GM19455 (cell line): ENCODE measurements at regions not wholly inside any gene's neighbourhood (a gene's known extent, or its start where the extent isn't known, plus 50 kb on each side); places are given as distances from the start of the nearest gene placed in this dataset.

Experiments used
- ATAC-seq: cut with Tn5 transposase; IDR thresholded peaks from one replicate; pipeline ENCODE4 v1.9.1; 2021; ENCODE audit not compliant: unreplicated experiment

- ATAC-seq: no peak
Measured at GRCh38 chr12:17695495-17695894, 394.5 kb downstream of the RERGL start.

GRCh38 chr12:17691369-17691768, 398.6 kb downstream of the RERGL start:
- ATAC-seq: no peak

- ATAC-seq: no peak
Measured at GRCh38 chr12:17680220-17680619, 409.8 kb downstream of the RERGL start.

GRCh38 chr12:17666641-17667324, 423.2 kb downstream of the RERGL start:
- ATAC-seq: no peak

- no peak for ATAC-seq
Measured at GRCh38 chr12:17665839-17666238, 424.2 kb downstream of the RERGL start.

GRCh38 chr12:17661250-17661649, 428.7 kb downstream of the RERGL start:
- ATAC-seq: no peak

- no peak for ATAC-seq
Measured at GRCh38 chr12:17652436-17652835, 437.6 kb downstream of the RERGL start.

- no peak for ATAC-seq
Measured at GRCh38 chr12:17642340-17642650, 447.7 kb downstream of the RERGL start.

- ATAC-seq: no peak
Measured at GRCh38 chr12:17640615-17641014, 449.4 kb downstream of the RERGL start.

GRCh38 chr12:17618831-17619230, 471.2 kb downstream of the RERGL start:
- no peak for ATAC-seq

- ATAC-seq: no peak
Measured at GRCh38 chr12:17609701-17610100, 480.3 kb downstream of the RERGL start.

GRCh38 chr12:17609153-17609552, 480.8 kb downstream of the RERGL start:
- ATAC-seq: no peak

GRCh38 chr12:17595111-17595510, 494.9 kb downstream of the RERGL start:
- ATAC-seq: no peak

GRCh38 chr12:17593715-17594406, 496.1 kb downstream of the RERGL start:
- no peak for ATAC-seq

GRCh38 chr12:17592472-17592871, 497.5 kb downstream of the RERGL start:
- ATAC-seq: no peak

- no peak for ATAC-seq
Measured at GRCh38 chr12:17591005-17591681, 498.9 kb downstream of the RERGL start.

- no peak for ATAC-seq
Measured at GRCh38 chr12:17588968-17589367, 501.0 kb downstream of the RERGL start.

GRCh38 chr12:17579205-17580026, 510.6 kb downstream of the RERGL start:
- no peak for ATAC-seq

GRCh38 chr12:17577405-17577804, 512.6 kb downstream of the RERGL start:
- ATAC-seq: no peak

- ATAC-seq: no peak
Measured at GRCh38 chr12:17572250-17572649, 517.7 kb downstream of the RERGL start.

- ATAC-seq: no peak
Measured at GRCh38 chr12:17571047-17571446, 518.9 kb downstream of the RERGL start.
